ENCODE measurements at regions not wholly inside any gene's neighbourhood (a gene's known extent, or its start where the extent isn't known, plus 50 kb on each side); places are given as distances from the start of the nearest gene placed in this dataset.

DNA sequence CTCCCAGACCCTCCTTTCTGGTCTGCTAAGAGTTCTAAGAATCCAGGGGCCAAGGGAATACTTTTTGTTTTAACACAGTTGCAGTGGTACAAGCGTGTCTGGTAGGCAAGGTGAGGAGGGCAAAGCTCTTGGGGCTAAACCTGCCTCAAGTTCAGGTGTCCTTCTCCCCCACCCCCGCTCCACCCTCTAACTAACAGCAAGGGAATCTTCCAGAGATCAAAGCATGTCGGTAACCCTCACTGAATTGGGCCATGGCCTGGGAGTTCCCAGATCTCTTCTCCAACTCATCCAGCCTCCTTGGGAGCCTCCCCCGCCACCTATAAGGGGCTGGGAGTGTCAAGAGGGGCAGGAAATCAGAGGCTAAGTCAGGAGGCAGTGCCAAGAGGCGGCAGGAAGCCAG lies 55.7 kb upstream of the TAC4 start:
- dilution Hi-C loops (cut with HindIII; ENCODE audit: low sequenced_read_pairs, unreplicated experiment), result no loop called here
- H3K36me3 ChIP-seq (ENCODE audit: control insufficient read depth, insufficient read depth, low read length), result no peaks in the 10 kb centered on the region
- intact Hi-C loops (cut with micrococcal nuclease), result no loop called here
- TF ChIP-seq POLR2A (IDR thresholded peaks at IDR 0.05; ENCODE audit: low read depth, low read length) (no peak), RAD21 (IDR thresholded peaks at IDR 0.05; ENCODE audit: low read length) (no peak), MXI1 (IDR thresholded peaks at IDR 0.05; ENCODE audit: borderline replicate concordance, low read depth, low read length) (no peak), FOS (IDR thresholded peaks at IDR 0.05; ENCODE audit: low read depth, low read length) (no peak), CEBPB (IDR thresholded peaks at IDR 0.05; ENCODE audit: low read depth, low read length) (no peak), BHLHE40 (IDR thresholded peaks at IDR 0.05; ENCODE audit: low read depth, low read length) (no peak), CHD1 (IDR thresholded peaks at IDR 0.05; ENCODE audit: low read depth, low read length) (no peak), MAFK (IDR thresholded peaks at IDR 0.05; ENCODE audit: low read depth, low read length) (no peak), NFE2L2 (IDR thresholded peaks at IDR 0.05; ENCODE audit: low read depth, low read length) (no peak)
- no TSS peak for BruUV-seq (replicated peaks)
- no peak overlapping the region for H3K14ac ChIP-seq (replicated peaks; ENCODE audit: low read depth, low read length)
- no peak overlapping the region for H4K5ac ChIP-seq (ENCODE audit: low read depth, low read length)
- no peak overlapping the region for H2AK9ac ChIP-seq (replicated peaks; ENCODE audit: low read depth, low read length, poor library complexity)
- H3K4me1 ChIP-seq (ENCODE audit: control insufficient read depth, insufficient read depth, low read length), result no peaks in the 10 kb centered on the region
- H3K56ac ChIP-seq (ENCODE audit: extremely low read depth, insufficient read depth, low read length), result no peak overlapping the region
- H3K27ac ChIP-seq (ENCODE audit: insufficient read depth, low read length), result no peak overlapping the region
- H4K20me1 ChIP-seq (ENCODE audit: insufficient read depth, low read length), result no peaks in the 10 kb centered on the region
- ChIA-PET CTCF (no interaction called here), POLR2A (ENCODE audit: unreplicated experiment) (no interaction called here)
- peaks cover 94% of the 10 kb centered on the region for H3K27me3 ChIP-seq (ENCODE audit: control insufficient read depth, insufficient read depth, low read length)
- ATAC-seq (ENCODE audit: low read depth), result no peak
- no peak overlapping the region for H2BK20ac ChIP-seq (ENCODE audit: low read depth, low read length)
- H4K8ac ChIP-seq (ENCODE audit: low read depth in 2 of 2, low read length in 2 of 2), result no peak overlapping the region
- no peak overlapping the region for H2BK5ac ChIP-seq (ENCODE audit: low read depth, low read length, poor library complexity, severe bottlenecking)
- no peak overlapping the region for H3K4ac ChIP-seq (ENCODE audit: low read depth, low read length)
- no peaks in the 10 kb centered on the region for H3K79me1 ChIP-seq (ENCODE audit: low read depth in 1 of 2, low read length in 2 of 2)
- no CpG with 5 or more reads among the region's 5 CpGs for WGBS, 2 experiments (ENCODE audit: extremely low coverage in 2 of 2, insufficient read length in 1 of 2)
- H3K9me3 ChIP-seq (ENCODE audit: control insufficient read depth, insufficient read depth, low read length), result no peaks in the 10 kb centered on the region
- H2BK15ac ChIP-seq (ENCODE audit: low read depth, low read length), result no peak overlapping the region
- no peak overlapping the region for H2BK120ac ChIP-seq (ENCODE audit: low read depth, low read length)
- no peak overlapping the region for H3K4me3 ChIP-seq (ENCODE audit: insufficient read depth, low read depth, low read length)
- H3K23ac ChIP-seq (ENCODE audit: low read depth, low read length), result no peak overlapping the region
- H4K91ac ChIP-seq (ENCODE audit: insufficient read depth, low read depth, low read length), result no peak overlapping the region
- DNase-seq, result no peak
- no peak overlapping the region for H2AK5ac ChIP-seq (ENCODE audit: low read depth, low read length)
- H3K4me2 ChIP-seq (ENCODE audit: low read depth, low read length), result no peak overlapping the region
- H3K18ac ChIP-seq (ENCODE audit: low read depth, low read length), result no peak overlapping the region
- H3K9me1 ChIP-seq (ENCODE audit: insufficient read depth, low read length), result no peaks in the 10 kb centered on the region
- no peak overlapping the region for H3K9ac ChIP-seq (ENCODE audit: low read depth, low read length)
- in situ Hi-C loops (cut with MboI; ENCODE audit: low sequenced_read_pairs), result no loop called here
- no peak overlapping the region for H2AFZ ChIP-seq (replicated peaks; ENCODE audit: low read length, poor library complexity)

Data from IMR-90 (cell line).